ENCODE measurements at regions not wholly inside any gene's neighbourhood (a gene's known extent, or its start where the extent isn't known, plus 50 kb on each side); places are given as distances from the start of the nearest gene placed in this dataset.

DNA sequence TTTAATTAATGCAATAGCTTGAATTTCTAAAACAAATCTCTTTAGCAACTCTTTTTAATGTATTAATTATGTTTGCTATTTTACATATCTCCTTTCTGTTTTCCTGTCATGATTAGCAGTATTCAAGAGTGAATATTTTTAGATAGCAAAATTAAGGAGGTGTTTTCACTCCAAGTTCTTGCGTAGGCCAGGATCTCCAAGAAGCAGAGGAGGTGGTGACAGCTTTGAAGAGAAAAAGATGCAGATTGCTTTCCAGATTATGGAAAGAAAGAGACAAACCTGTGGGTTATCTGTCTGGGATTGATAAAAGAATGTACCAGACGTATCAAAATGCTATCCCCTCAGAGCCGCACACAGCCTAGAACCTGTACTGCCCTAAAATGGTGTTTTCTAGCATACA is 163.5 kb upstream of the FAM98A start:
- Histone ChIP-seq H3K4me1 (no peaks in the 10 kb centered on the region), H3K27me3 (ENCODE audit: low read depth) (no peaks in the 10 kb centered on the region)

DNA sequence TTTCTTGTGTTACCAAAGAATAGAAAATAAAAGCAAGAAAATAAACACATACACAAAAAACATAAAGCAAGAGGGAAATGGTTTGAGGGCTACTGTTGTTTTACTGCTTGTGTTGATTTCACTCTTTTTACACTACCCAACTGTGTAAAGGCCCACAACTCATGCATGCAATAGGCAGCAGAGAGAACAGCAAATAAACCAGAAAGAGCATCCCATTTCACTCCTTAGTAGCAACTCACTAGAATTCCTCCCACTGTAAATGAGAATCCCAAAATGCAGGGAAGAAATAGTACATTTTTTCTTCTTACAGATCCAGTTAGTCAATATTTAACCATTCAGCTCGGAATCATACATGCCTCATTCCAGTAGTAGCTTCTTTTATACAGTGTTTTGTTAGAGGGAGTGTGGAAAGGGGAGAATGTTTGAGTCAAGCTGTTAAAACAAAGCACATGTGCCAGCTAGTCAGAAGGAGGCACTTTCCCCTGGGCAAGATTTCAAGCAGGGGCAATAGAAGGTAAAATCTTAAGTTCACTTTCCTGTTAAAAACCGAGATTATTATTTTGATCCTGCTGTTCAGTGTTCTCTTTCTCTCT is 147.2 kb upstream of the FAM98A start:
- Histone ChIP-seq H3K27ac (replicated peaks) (no peak overlapping the region), H3K4me3 (no peak overlapping the region), H3K4me1 (no peaks in the 10 kb centered on the region), H3K36me3 (no peaks in the 10 kb centered on the region), H3K27me3 (ENCODE audit: low read depth) (no peaks in the 10 kb centered on the region), H3K9me3 (replicated peaks) (peaks cover 9% of the 10 kb centered on the region)
- TF ChIP-seq, protein P1, sequence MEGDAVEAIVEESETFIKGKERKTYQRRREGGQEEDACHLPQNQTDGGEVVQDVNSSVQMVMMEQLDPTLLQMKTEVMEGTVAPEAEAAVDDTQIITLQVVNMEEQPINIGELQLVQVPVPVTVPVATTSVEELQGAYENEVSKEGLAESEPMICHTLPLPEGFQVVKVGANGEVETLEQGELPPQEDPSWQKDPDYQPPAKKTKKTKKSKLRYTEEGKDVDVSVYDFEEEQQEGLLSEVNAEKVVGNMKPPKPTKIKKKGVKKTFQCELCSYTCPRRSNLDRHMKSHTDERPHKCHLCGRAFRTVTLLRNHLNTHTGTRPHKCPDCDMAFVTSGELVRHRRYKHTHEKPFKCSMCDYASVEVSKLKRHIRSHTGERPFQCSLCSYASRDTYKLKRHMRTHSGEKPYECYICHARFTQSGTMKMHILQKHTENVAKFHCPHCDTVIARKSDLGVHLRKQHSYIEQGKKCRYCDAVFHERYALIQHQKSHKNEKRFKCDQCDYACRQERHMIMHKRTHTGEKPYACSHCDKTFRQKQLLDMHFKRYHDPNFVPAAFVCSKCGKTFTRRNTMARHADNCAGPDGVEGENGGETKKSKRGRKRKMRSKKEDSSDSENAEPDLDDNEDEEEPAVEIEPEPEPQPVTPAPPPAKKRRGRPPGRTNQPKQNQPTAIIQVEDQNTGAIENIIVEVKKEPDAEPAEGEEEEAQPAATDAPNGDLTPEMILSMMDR (IDR thresholded peaks at IDR 0.05; ENCODE audit: borderline replicate concordance) = no peak
- DNase-seq = no peak
- intact Hi-C loops (cut with micrococcal nuclease) = no loop called here

More for the DNA sequence above, 163.5 kb upstream of the FAM98A start:
- intact Hi-C loops (cut with micrococcal nuclease) = no loop called here
- peaks cover 15% of the 10 kb centered on the region for H3K9me3 ChIP-seq (replicated peaks)
- TF ChIP-seq, protein P1 (IDR thresholded peaks at IDR 0.05; ENCODE audit: borderline replicate concordance) = no peak
- no peak overlapping the region for H3K27ac ChIP-seq (replicated peaks)
- no peaks in the 10 kb centered on the region for H3K36me3 ChIP-seq
- H3K4me3 ChIP-seq = no peak overlapping the region
- no peak for DNase-seq

DNA sequence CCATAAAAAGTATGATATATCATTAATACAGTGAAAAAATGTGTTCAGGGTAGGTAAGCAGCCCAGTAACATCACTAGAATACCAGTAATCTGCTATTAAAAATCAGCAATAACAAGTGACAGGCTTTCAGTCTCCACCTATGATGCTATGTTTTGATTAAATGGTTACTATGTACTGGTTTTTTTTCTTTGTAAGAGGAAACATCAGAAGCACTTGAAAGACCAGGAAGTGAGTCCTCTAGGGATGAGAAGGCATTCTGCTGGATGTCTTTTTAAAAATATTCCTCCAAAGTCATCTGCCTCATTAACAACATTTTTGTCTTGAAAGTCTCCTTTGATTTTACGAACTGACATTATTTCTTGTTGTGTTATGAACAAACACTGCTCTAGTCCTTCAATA is 136.0 kb upstream of the FAM98A start:
- H3K9me3 ChIP-seq (replicated peaks) = peaks cover 11% of the 10 kb centered on the region
- DNase-seq = no peak
- no peak overlapping the region for H3K4me3 ChIP-seq
- H3K27me3 ChIP-seq (ENCODE audit: low read depth) = no peaks in the 10 kb centered on the region
- H3K27ac ChIP-seq (replicated peaks) = no peak overlapping the region
- TF ChIP-seq, protein P1 (IDR thresholded peaks at IDR 0.05; ENCODE audit: borderline replicate concordance) = no peak
- no peaks in the 10 kb centered on the region for H3K4me1 ChIP-seq
- intact Hi-C loops (cut with micrococcal nuclease) = no loop called here
- H3K36me3 ChIP-seq = no peaks in the 10 kb centered on the region

DNA sequence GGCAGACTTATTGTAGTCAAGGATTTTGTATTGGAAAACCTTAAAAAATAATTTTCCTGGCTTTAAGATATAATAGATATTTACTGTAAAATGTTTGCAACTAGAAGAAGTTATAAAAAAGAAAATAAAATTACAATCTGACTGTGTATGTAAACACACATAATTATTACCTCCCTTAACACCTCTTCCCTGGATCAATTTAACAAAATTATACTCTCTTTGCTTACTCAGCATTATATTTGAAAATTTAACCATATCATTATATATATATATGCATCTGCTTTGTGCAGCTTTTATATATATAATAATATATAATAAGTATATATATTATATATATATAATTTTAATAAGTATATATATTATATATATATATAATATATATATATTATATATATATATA is 131.7 kb upstream of the FAM98A start:
- H3K27ac ChIP-seq (replicated peaks) = no peak overlapping the region
- no peaks in the 10 kb centered on the region for H3K4me1 ChIP-seq
- H3K36me3 ChIP-seq = no peaks in the 10 kb centered on the region
- TF ChIP-seq, protein P1 (IDR thresholded peaks at IDR 0.05; ENCODE audit: borderline replicate concordance) = no peak
- H3K9me3 ChIP-seq (replicated peaks) = no peaks in the 10 kb centered on the region
- no peak for DNase-seq
- no peaks in the 10 kb centered on the region for H3K27me3 ChIP-seq (ENCODE audit: low read depth)
- no peak overlapping the region for H3K4me3 ChIP-seq
- intact Hi-C loops (cut with micrococcal nuclease) = no loop called here

DNA sequence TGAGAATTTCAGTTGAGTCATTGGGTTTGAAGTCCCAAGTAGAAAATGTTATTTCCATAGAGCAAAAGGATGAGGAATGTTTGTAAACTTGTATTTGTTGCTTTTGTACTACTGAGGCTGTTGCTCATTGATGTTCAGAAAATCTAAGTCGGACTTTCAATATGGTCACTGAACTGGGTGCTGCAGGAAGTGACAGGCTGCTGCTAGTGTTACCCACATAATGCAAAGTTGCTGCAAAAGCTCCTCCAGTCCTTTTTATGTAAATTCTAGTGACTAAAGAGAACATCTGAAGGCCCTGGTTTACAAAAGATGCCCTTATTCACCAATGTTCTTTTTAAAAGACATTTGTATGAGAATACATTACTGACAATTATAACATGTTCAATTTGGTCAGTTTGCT is 131.1 kb upstream of the FAM98A start:
- TF ChIP-seq, protein P1 (IDR thresholded peaks at IDR 0.05; ENCODE audit: borderline replicate concordance) = no peak
- no peak for DNase-seq
- intact Hi-C loops (cut with micrococcal nuclease) = no loop called here
- H3K9me3 ChIP-seq (replicated peaks) = no peaks in the 10 kb centered on the region
- H3K36me3 ChIP-seq = no peaks in the 10 kb centered on the region
- H3K27ac ChIP-seq (replicated peaks) = no peak overlapping the region
- H3K4me1 ChIP-seq = no peaks in the 10 kb centered on the region
- H3K4me3 ChIP-seq = no peak overlapping the region
- H3K27me3 ChIP-seq (ENCODE audit: low read depth) = no peaks in the 10 kb centered on the region

All from left ventricle myocardium inferior (tissue), 1 donor.